Esophagus muscularis mucosa (tissue), 4 donors: ENCODE measurements at regions not wholly inside any gene's neighbourhood (a gene's known extent, or its start where the extent isn't known, plus 50 kb on each side); places are given as distances from the start of the nearest gene placed in this dataset.
"Not testable (repeated sequence)": the region's sequence is repeated elsewhere in the genome, so short reads cannot be mapped to it uniquely, and the experiment has no call there.

Source experiments
- DNase-seq: peaks from one replicate; pipeline ENCODE4 v3.0.0-alpha.2; 2017; ENCODE audit errors: extremely low spot score
- H3K27ac ChIP-seq, 4 donors: fragments of 200-600 bp; sonication (generic); replicated peaks in 1 of 4; 1 replicate in 3 of 4; 2 replicates in 1 of 4; pipeline ENCODE4 v1.5.1; 2016 to 2019; ENCODE audit warnings: mild to moderate bottlenecking in 1 of 4
- H3K27me3 ChIP-seq, 4 donors: fragments of 200-600 bp; sonication (generic); one replicate each; pipeline versions ENCODE4 v1.5.1 to v1.6.0; 2016 to 2019
- H3K36me3 ChIP-seq, 4 donors: fragments of 200-600 bp; sonication (generic); one replicate each; pipeline ENCODE4 v1.5.1; 2016 to 2019
- H3K4me1 ChIP-seq, 4 donors: fragments of 200-600 bp; sonication (generic); one replicate each; pipeline ENCODE4 v1.5.1; 2016 to 2019
- H3K4me3 ChIP-seq, 4 donors: fragments of 200-600 bp; sonication (generic); 1 replicate in 2 of 4; 2 replicates in 2 of 4; pipeline ENCODE4 v1.5.1; 2016 to 2019; ENCODE audit warnings: mild to moderate bottlenecking in 4 of 4, moderate library complexity in 1 of 4
- H3K9me3 ChIP-seq, 4 donors: fragments of 200-600 bp; sonication (generic); 1 replicate in 3 of 4; 2 replicates in 1 of 4; pipeline ENCODE4 v1.5.1; 2016 to 2019
- CTCF ChIP-seq, 3 experiments: fragments of 200-600 bp in 2 of 3; fragments of 450-650 bp in 1 of 3; sonication (generic) in 2 of 3; IDR thresholded peaks; one replicate each; pipeline ENCODE4 v1.5.1; 2017 to 2019; ENCODE audit warnings: antibody characterized with exemption in 3 of 3, mild to moderate bottlenecking in 2 of 3, moderate library complexity in 1 of 3
- EP300 ChIP-seq: sonication (generic); formaldehyde crosslinking; IDR thresholded peaks from one replicate; pipeline ENCODE4 v1.6.1; 2017; ENCODE audit warnings: antibody characterized with exemption
- POLR2A ChIP-seq: fragments of 450-650 bp; IDR thresholded peaks from one replicate; pipeline ENCODE4 v1.6.1; 2017; ENCODE audit warnings: antibody characterized with exemption, moderate library complexity, mild to moderate bottlenecking, low read depth
- POLR2AphosphoS5 ChIP-seq, 2 donors: sonication (generic); formaldehyde crosslinking; IDR thresholded peaks; one replicate each; pipeline ENCODE4 v1.6.1; 2017; ENCODE audit warnings: antibody characterized with exemption in 2 of 2
- WGBS: methylation state at CpG from one replicate; pipeline ENCODE4 v1.1.5; 2018; 5-methylcytosine and 5-hydroxymethylcytosine counted together
- intact Hi-C: fragments of 100-400 bp; cut with DNase I; formaldehyde crosslinking; loops from one replicate; pipeline ENCODE4 v1.15.1; 2023

GRCh38 chr11:26937386-26937785, 56.5 kb upstream of the FIBIN start:
- Histone ChIP-seq H3K36me3 (no peaks in the 10 kb centered on the region), H3K27me3 (no peaks in the 10 kb centered on the region), H3K9me3 (no peaks in the 10 kb centered on the region), H3K27ac (no peak overlapping the region), H3K4me1 (no peaks in the 10 kb centered on the region), H3K4me3 (no peak overlapping the region)
- TF ChIP-seq CTCF (IDR thresholded peaks at IDR 0.05) (no peak), POLR2A (no peak), EP300 (no peak), POLR2AphosphoS5 (IDR thresholded peaks at IDR 0.05) (no peak)
- intact Hi-C loops: no loop called here
- DNase-seq: no peak

DNA sequence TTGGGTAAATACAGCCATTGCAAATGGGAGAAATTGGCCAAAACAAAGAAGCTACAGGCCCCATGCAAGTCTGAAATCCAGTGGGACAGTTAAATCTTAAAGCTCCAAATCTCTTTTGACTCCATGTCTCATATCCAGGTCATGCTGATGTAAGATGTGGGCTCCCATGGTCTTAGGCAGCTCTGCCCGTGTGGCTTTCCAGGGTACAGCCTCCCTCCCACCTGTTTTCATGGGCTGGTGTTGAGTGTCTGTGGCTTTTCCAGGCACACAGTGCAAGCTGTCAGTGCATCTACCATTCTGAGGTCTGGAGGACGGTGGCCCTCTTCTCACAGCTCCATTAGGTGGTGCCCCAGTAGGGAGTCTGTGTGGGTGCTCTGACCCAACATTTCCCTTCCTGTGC, 53.4 kb upstream of the FIBIN start:
- H3K36me3 ChIP-seq, H3K27ac ChIP-seq, H3K27me3 ChIP-seq, intact Hi-C loops, DNase-seq, H3K9me3 ChIP-seq, H3K4me3 ChIP-seq: not testable (repeated sequence)
- H3K4me1 ChIP-seq: peaks cover 0 to 21% (median 10%) of the 10 kb centered on the region in 4 donors
- WGBS: 88% methylated on average over 1 of the region's 2 CpGs

- peaks cover 0 to 39% (median 25%) of the 10 kb centered on the region in 4 donors for H3K4me1 ChIP-seq
- no peak overlapping the region for H3K27ac ChIP-seq
- no peaks in the 10 kb centered on the region for H3K9me3 ChIP-seq
- no peak for DNase-seq
- intact Hi-C loops: no loop called here
- WGBS: 64% methylated on average over 3 of the region's 3 CpGs
- no peaks in the 10 kb centered on the region for H3K27me3 ChIP-seq
- TF ChIP-seq EP300: no peak
- no peak for TF ChIP-seq POLR2A
- no peak for TF ChIP-seq POLR2AphosphoS5 (IDR thresholded peaks at IDR 0.05)
- no peak overlapping the region for H3K4me3 ChIP-seq
- no peaks in the 10 kb centered on the region for H3K36me3 ChIP-seq
Observed at GRCh38 chr11:26942356-26942755, 51.6 kb upstream of the FIBIN start.

DNA sequence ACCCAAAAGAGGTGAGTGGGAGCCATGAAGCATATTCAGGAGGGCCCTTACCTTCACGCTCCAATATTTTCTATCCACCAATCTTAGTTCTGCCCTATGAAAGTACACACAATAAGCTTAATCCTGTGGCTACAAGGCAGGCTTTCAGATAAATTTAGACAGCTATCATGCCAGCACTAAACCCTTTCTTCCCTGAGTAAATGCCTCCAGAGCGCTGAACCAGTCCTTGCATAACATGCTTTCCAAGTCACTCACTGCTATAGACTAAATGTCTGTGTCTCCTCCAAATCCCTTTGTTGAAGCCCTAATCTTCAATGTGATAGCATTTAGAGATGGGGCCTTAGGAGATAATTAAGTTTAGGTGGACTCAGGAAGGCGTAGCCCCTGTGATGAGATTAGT, 50.3 kb upstream of the FIBIN start:
- 98% methylated on average over 3 of the region's 3 CpGs for whole genome bisulfite sequencing
- TF ChIP-seq POLR2A (no peak), POLR2AphosphoS5 (IDR thresholded peaks at IDR 0.05) (no peak), CTCF (IDR thresholded peaks at IDR 0.05) (no peak), EP300 (no peak)
- H3K4me3 ChIP-seq: no peak overlapping the region
- H3K27ac ChIP-seq: peak overlapping the region in 1 of 4 donors; percentile 6
- no peaks in the 10 kb centered on the region for H3K9me3 ChIP-seq
- intact Hi-C loops: no loop called here
- H3K27me3 ChIP-seq: no peaks in the 10 kb centered on the region
- peaks cover 0 to 52% (median 37%) of the 10 kb centered on the region in 4 donors for H3K4me1 ChIP-seq
- DNase-seq: no peak
- H3K36me3 ChIP-seq: no peaks in the 10 kb centered on the region
